NCI-H226 (cell line): ENCODE measurements at regions not wholly inside any gene's neighbourhood (a gene's known extent, or its start where the extent isn't known, plus 50 kb on each side); places are given as distances from the start of the nearest gene placed in this dataset.

Experiments used
- DNase-seq: peaks from one replicate; pipeline ENCODE4 v3.0.0-alpha.2; 2015

GRCh38 chr4:45776146-45776545 lies 347.7 kb downstream of the GABRG1 start:
- DNase-seq: peak; percentile 5

DNA sequence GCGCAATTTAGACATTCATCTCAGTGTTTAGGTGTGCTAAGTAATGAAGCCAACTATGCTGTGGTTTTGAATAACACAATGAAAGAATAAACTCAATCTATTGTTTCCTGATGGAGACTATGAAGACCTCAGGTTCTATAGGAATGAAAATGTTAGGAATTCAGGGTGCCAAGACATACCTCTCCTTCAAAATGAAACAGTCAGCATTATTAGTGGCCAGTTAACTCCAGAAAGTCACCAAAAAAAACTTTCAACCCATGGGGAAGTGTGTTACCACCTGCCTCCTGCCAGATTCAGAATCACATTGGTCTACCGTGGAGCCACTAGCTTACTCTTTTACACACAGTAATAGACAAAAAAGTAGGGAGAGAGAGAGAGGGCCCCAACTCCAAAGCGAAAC lies 352.9 kb downstream of the GABRG1 start:
- no peak for DNase-seq

- DNase-seq: no peak
These were observed 358.3 kb downstream of the GABRG1 start for GRCh38 chr4:45765521-45765920.

DNA sequence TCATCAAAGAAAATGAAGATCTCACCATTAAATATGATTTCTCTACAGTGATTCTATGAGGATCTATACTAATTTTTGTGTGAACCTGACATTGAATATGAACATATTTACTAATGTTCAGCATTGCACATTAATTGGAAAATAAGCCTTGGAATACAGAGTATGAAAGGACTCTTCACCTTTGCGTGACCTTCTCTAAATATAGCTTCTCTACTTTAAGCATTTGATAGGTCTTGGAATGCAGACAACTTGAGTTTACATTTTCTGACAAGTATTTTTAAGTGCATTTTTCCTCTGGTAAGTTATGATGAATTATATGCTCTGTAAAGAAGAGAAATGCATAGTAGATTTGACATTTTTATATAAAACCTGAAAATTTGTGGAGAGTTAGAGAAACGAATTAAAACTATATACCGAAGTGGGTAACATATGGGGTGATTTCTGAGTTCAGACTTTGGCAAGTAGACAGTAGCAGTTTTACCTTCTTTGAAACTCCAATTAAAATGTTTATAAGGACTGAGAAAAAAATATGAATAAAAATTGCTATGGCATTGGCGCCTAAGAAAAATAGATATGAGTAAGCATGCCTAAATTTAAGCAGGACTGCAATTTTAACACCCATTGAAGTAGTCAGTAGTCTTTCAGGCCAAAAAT lies 371.9 kb downstream of the GABRG1 start:
- no peak for DNase-seq

DNA sequence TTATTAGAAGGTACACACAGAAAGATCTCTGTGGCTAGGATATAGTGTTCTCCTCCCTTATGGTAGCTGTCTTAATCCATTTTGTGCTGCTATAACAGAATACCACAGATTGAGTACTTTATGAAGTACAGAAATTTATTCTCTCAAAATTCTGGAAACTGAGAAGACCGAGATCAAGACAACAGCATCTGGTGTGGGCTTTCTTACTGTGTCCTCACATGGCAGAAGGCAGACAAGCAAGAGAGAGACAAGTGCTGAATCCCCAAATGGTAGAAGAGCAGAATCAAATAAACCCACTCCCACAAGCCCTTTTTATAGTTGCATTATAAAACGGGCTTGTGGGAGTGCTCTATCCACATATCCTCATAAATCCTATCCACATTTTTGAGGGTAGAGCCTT lies 373.1 kb downstream of the GABRG1 start:
- DNase-seq: no peak

DNA sequence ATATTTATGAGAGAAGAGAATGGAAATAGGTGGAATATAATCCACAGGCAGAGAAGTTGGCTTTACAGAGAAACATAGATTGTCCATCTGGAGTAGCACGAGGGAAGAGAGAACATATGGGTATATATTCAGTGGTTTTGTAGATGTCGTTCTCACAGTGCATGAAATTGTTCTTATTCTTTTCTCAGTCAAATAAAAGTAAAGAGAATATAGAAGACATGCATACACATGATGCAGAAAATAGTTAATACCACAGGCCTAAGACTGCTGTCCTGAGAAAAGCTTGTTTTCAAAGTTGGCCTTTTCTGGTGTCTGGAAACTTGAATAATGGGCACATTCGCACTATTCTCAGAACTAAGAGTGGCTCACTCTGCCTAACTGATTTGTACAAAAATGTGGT lies 378.1 kb downstream of the GABRG1 start:
- DNase-seq: no peak

- no peak for DNase-seq
These were observed 382.0 kb downstream of the GABRG1 start for GRCh38 chr4:45741897-45742296.

DNA sequence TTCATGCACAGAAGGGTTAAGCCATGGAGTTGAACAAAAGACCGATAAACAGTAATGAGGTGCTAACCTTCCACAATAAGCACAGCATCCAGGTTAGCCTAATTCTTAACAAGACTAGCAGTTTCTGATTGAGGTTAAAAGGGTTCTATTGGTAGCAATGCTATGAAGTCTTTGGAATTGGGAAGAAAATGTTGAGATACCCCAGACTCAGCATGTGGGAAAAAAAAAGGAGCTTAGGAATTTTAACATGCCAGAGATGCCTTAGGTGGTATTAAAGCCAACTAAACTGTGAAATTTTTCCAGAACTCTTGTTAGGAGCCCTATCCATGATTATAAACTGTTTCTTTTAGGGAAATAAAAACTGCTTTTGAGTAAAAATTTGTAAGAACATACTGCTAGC lies 391.7 kb downstream of the GABRG1 start:
- no peak for DNase-seq

- DNase-seq: no peak
These were observed 407.8 kb downstream of the GABRG1 start for GRCh38 chr4:45716093-45716492.

- peak; percentile 40 for DNase-seq
These were observed 409.9 kb downstream of the GABRG1 start for GRCh38 chr4:45713996-45714395.

DNA sequence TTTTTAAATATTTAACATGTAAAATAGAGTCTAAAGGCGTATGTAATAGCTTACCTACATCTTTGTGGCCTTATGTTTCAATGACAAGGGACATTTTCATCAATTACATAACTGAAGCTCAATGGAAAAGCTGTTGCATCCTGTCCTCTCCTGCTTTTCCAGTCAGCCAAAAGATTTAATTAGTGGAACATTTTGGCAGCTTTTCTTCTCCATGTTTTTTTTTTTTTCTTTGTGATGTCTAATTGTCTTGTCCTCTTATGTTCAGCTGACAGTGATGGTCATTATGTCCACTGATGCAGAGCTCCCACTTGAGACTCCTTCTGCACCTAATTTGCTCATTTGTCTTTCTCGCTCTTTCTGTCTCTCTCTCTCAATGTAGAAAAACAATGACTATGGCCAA lies 422.2 kb downstream of the GABRG1 start:
- DNase-seq: no peak

DNA sequence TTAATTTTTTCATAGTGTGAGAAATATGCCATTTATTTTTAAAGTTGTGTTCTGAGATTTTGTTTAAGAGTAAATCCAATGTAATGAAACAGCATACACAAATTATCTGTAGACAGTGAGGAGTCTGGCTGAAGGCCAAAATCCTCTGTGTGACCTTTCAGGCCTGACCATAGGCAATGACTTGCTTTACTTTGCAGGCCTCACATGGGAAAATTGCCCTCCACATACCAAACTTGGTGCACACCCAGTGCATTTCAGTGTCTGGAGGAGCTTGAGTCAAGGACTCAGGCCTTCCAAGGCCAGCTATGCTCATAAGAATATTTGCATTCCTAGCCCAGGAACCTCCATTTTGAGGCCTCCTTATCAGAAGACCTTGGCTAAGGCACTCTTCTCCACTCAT lies 430.1 kb downstream of the GABRG1 start:
- DNase-seq: peak; percentile 77

DNA sequence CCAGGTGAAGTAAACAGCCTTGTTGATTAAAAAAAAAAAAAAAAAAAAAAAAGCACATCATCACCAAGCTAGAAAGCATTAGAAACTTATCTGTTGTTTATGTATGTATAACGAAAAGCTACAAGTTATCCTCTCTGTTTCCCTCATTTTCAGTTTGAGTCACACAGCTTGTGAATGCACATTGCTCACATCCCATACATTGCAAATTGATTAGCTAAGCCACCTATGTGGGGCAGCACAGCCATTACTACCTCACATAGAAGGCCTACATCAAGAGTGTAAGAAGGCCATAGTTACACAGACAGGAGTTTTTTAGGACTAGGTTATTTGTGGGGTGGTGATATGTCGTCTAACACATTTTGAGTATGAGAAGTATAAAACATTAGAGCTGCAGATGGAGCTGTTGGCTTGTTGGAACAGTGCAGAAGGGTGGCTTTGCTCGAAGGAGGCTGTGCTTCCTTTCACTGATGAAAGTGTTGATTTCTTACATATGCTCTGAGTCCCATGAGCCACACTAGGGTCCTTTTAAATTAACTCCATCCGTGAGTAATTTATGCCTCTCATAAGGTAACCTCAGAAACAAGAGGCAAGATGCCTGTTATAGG lies 431.6 kb downstream of the GABRG1 start:
- no peak for DNase-seq

DNA sequence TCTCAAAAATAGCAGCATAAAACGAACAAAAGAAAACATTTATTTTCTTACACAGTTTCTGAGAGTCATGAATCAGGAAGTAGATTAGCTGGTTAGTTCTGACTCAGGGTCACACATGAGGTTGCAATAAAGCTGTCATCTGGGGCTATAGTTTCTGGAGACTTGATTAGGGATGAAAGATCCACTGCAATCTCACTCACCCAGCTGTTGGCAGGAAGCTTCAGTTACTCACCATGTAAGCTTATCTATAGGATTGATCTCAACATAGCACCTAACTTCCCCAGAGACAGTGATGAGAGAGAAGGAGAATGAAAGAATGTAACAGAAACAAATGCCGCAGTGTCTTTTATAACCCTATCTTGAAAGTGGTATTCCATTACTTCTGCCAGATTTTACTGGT lies 435.5 kb downstream of the GABRG1 start:
- DNase-seq: no peak

GRCh38 chr4:45679411-45679810 lies 444.4 kb downstream of the GABRG1 start:
- DNase-seq: no peak

GRCh38 chr4:45668128-45668527 lies 455.7 kb downstream of the GABRG1 start:
- no peak for DNase-seq

DNA sequence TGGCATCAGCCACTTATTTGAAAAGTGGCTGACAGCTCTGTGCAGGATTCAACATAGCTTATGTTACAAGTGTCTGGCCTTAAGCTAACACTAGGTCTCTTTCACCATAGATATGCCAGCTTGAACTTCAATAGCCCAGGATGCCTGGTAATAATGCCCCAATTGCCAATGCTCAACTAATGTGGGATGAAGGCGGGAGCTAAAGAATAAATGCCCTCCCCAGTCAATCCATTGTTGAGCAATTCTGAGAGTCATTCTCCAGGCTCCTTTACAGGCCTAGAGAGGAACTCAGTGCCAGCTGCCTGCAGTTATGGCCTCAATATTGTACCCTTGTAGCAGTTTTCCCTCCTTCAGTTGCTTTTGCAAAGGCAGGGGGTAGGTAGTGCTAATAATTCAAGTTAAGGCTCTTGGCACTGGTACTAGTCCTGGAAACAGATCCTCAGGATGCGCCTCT lies 460.2 kb downstream of the GABRG1 start:
- DNase-seq: peak; percentile 5

GRCh38 chr4:45663003-45663402 lies 460.9 kb downstream of the GABRG1 start:
- DNase-seq: peak; percentile 84

GRCh38 chr4:45661893-45662292 lies 462.0 kb downstream of the GABRG1 start:
- DNase-seq: no peak

DNA sequence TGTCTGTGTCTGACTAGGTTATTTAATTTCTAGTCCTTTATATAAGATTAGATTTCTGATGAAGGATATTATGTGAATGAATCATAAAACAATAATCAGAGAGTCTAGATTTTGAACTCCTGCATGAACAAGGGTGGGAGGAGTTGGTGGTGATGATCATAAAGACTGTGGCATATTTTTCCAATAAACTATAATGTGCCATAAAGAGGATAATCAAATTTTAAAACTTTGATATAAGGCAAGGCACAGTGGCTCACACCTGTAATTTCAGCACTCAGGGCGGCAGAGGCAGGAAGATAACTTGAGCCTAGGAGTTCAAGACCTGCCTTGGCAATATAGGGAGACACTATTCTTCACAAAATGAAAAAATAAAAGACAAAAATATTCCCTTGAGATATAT lies 473.3 kb downstream of the GABRG1 start:
- no peak for DNase-seq

- no peak for DNase-seq
These were observed 475.0 kb downstream of the GABRG1 start for GRCh38 chr4:45648846-45649245.

GRCh38 chr4:45647823-45648222 lies 476.0 kb downstream of the GABRG1 start:
- no peak for DNase-seq

- DNase-seq: no peak
These were observed 476.8 kb downstream of the GABRG1 start for GRCh38 chr4:45646885-45647590.

DNA sequence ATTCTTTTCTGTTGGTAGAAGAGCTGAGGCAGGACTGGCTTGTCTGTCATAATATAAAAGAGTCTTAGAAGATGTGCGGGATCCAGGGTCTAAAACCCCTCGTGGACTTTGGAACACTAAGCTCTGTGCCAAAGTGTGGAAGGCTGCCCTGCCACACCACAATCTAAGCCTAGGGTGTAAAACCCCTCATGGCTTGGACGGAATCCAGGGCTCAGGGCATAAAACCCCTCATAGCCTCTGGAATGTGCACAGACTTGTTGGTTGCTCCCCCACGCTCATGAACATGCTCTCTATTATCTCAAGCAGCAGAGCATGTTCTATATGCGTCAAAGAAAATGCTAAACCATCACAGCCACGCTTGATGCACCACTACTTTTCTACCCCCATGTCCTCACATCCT lies 483.6 kb downstream of the GABRG1 start:
- DNase-seq: no peak
